Neural progenitor cell (in vitro differentiated cells): ENCODE measurements at regions not wholly inside any gene's neighbourhood (a gene's known extent, or its start where the extent isn't known, plus 50 kb on each side); places are given as distances from the start of the nearest gene placed in this dataset.
"Not testable (repeated sequence)": the region's sequence is repeated elsewhere in the genome, so short reads cannot be mapped to it uniquely, and the experiment has no call there.

Source experiments
- DNase-seq: peaks from one replicate; pipeline ENCODE4 v3.0.0-alpha.2; 2016; ENCODE audit warnings: low spot score
- H2AFZ ChIP-seq: fragments of 200-600 bp; sonication (generic); replicated peaks from 2 replicates; pipeline ENCODE4 v1.6.1; 2016; ENCODE audit warnings: antibody characterized with exemption
- H3F3A ChIP-seq: fragments of 200-600 bp; sonication (generic); 2 replicates; pipeline ENCODE4 v1.6.1; 2016; ENCODE audit warnings: antibody characterized with exemption, low read depth
- H3K27ac ChIP-seq: fragments of 200-600 bp; sonication (generic); 2 replicates; pipeline ENCODE4 v1.5.1; 2016; ENCODE audit warnings: mild to moderate bottlenecking
- H3K27me3 ChIP-seq: fragments of 200-600 bp; sonication (generic); 2 replicates; pipeline ENCODE4 v1.6.1; 2016; ENCODE audit warnings: mild to moderate bottlenecking, moderate library complexity
- H3K36me3 ChIP-seq: fragments of 200-600 bp; sonication (generic); 2 replicates; pipeline ENCODE4 v1.5.1; 2016
- H3K4me1 ChIP-seq: fragments of 200-600 bp; sonication (generic); 2 replicates; pipeline ENCODE4 v1.6.1; 2016; ENCODE audit warnings: mixed run types
- H3K4me2 ChIP-seq: fragments of 200-600 bp; sonication (generic); 2 replicates; pipeline ENCODE4 v1.6.1; 2016
- H3K4me3 ChIP-seq: fragments of 200-600 bp; sonication (generic); 2 replicates; pipeline ENCODE4 v1.5.1; 2016
- H3K79me2 ChIP-seq: fragments of 200-600 bp; sonication (generic); 2 replicates; pipeline ENCODE4 v1.6.1; 2016; ENCODE audit warnings: low read depth
- H3K9ac ChIP-seq: fragments of 200-600 bp; sonication (generic); 2 replicates; pipeline ENCODE4 v1.6.1; 2016
- H3K9me3 ChIP-seq: fragments of 200-600 bp; sonication (generic); 2 replicates; pipeline ENCODE4 v1.5.1; 2016; ENCODE audit warnings: low read depth
- H4K20me1 ChIP-seq: fragments of 200-600 bp; sonication (generic); 2 replicates; pipeline ENCODE4 v1.6.1; 2016; ENCODE audit warnings: low read depth
- H3K27ac Mint-ChIP-seq: 3 replicates; pipeline ENCODE4 v1.8.0; 2021; ENCODE audit warnings: mixed read lengths
- H3K27me3 Mint-ChIP-seq: 2 replicates; pipeline ENCODE4 v1.8.0; 2022; ENCODE audit warnings: low read depth, mild to moderate bottlenecking, inconsistent platforms, moderate library complexity, mixed read lengths; ENCODE audit not compliant: insufficient read depth
- H3K36me3 Mint-ChIP-seq: 3 replicates; pipeline ENCODE4 v1.8.0; 2021; ENCODE audit warnings: mixed read lengths
- H3K4me1 Mint-ChIP-seq: 3 replicates; pipeline ENCODE4 v1.8.0; 2021; ENCODE audit warnings: mixed read lengths
- H3K4me3 Mint-ChIP-seq: 3 replicates; pipeline ENCODE4 v1.8.0; 2021; ENCODE audit warnings: mild to moderate bottlenecking, moderate library complexity, mixed read lengths
- H3K9me3 Mint-ChIP-seq: 3 replicates; pipeline ENCODE4 v1.8.0; 2020; ENCODE audit warnings: mixed read lengths
- CTCF ChIP-seq: fragments of 200-600 bp; sonication (generic); IDR thresholded peaks from 2 replicates; pipeline ENCODE4 v1.5.1; 2017; ENCODE audit warnings: antibody characterized with exemption, mild to moderate bottlenecking
- EZH2 ChIP-seq: fragments of 200-600 bp; sonication (generic); IDR thresholded peaks from 2 replicates; pipeline ENCODE4 v1.6.1; 2017; ENCODE audit warnings: antibody characterized with exemption, mild to moderate bottlenecking, moderate library complexity
- EZH2phosphoT487 ChIP-seq: fragments of 200-600 bp; sonication (generic); IDR thresholded peaks from 2 replicates; pipeline ENCODE4 v1.6.1; 2017; ENCODE audit warnings: antibody characterized with exemption

DNA sequence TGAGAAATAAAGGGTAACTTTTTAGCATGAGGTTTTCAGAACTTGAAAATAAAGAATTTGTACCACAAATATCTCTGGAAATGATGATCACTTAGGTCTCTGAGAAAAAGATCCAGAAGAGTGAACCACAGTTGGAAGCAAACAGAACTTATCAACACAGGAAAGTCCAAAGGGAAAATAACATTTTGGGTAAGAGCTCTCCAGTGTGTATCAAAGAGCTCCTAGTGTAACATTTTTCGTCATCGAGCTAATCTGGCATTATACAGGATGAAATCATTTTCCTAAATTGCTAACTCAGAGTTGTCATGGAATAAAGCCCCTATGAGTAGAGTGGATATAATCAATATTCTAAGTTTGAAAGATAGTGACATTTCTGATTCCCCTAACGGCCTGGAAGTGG is 104.0 kb downstream of the LMO4 start:
- Mint-ChIP-seq H3K4me1 (peaks cover 16% of the 10 kb centered on the region), H3K27ac (no peak overlapping the region), H3K27me3 (peaks cover 2% of the 10 kb centered on the region), H3K4me3 (no peak overlapping the region), H3K9me3 (no peaks in the 10 kb centered on the region), H3K36me3 (no peaks in the 10 kb centered on the region)
- Histone ChIP-seq H3K27ac (no peak overlapping the region), H3K27me3 (no peaks in the 10 kb centered on the region), H3K36me3 (no peaks in the 10 kb centered on the region), H3K9me3 (no peaks in the 10 kb centered on the region), H3K79me2 (no peaks in the 10 kb centered on the region), H2AFZ (no peak overlapping the region), H3K4me3 (no peak overlapping the region), H4K20me1 (no peaks in the 10 kb centered on the region), H3K9ac (no peak overlapping the region), H3K4me2 (no peak overlapping the region), H3F3A (peaks cover 9% of the 10 kb centered on the region), H3K4me1 (peaks cover 30% of the 10 kb centered on the region)
- no peak for DNase-seq
- TF ChIP-seq CTCF (no peak), EZH2 (no peak), EZH2phosphoT487 (no peak)

GRCh38 chr1:87433101-87433500 is 104.4 kb downstream of the LMO4 start:
- not testable (repeated sequence) for H3K27ac Mint-ChIP-seq, H2AFZ ChIP-seq, H3K27ac ChIP-seq, H3K9me3 ChIP-seq, H3K27me3 Mint-ChIP-seq, H3K36me3 Mint-ChIP-seq, H3K79me2 ChIP-seq, H3K4me2 ChIP-seq, H3K36me3 ChIP-seq, H3K4me3 Mint-ChIP-seq, H4K20me1 ChIP-seq, H3F3A ChIP-seq, H3K9ac ChIP-seq, DNase-seq, H3K9me3 Mint-ChIP-seq, H3K27me3 ChIP-seq, H3K4me3 ChIP-seq
- peaks cover 15% of the 10 kb centered on the region for H3K4me1 Mint-ChIP-seq
- H3K4me1 ChIP-seq: peaks cover 26% of the 10 kb centered on the region

DNA sequence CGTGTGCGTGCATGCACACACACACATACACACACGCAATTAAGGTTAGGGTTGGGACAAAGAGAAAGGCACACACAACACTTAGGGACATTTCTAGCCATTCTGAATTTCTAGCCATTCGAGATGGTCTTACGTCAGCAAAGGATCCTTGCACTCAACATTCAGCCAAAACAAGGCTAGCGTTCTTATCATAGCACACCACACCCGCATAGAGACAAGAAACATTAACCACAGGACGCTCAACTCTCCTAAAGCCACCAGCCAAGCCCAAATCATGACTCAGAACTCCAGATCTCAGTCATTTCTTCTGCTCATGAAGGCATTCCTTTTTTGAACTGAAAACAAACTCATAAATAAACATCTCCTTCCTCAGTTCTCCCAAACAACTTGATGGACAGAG is 106.8 kb downstream of the LMO4 start:
- Mint-ChIP-seq H3K9me3 (no peaks in the 10 kb centered on the region), H3K36me3 (no peaks in the 10 kb centered on the region), H3K27me3 (peaks cover 2% of the 10 kb centered on the region), H3K4me3 (no peak overlapping the region), H3K27ac (no peak overlapping the region), H3K4me1 (peaks cover 3% of the 10 kb centered on the region)
- no peak overlapping the region for H3K27ac ChIP-seq
- H3K9ac ChIP-seq: no peak overlapping the region
- no peak overlapping the region for H3K4me3 ChIP-seq
- no peaks in the 10 kb centered on the region for H3K79me2 ChIP-seq
- DNase-seq: no peak
- no peaks in the 10 kb centered on the region for H3K9me3 ChIP-seq
- H2AFZ ChIP-seq: no peak overlapping the region
- H3K4me1 ChIP-seq: peaks cover 12% of the 10 kb centered on the region
- no peak overlapping the region for H3K4me2 ChIP-seq
- no peak for TF ChIP-seq EZH2
- no peak for TF ChIP-seq EZH2phosphoT487
- no peak for TF ChIP-seq CTCF
- H4K20me1 ChIP-seq: no peaks in the 10 kb centered on the region
- H3K36me3 ChIP-seq: no peaks in the 10 kb centered on the region
- no peaks in the 10 kb centered on the region for H3K27me3 ChIP-seq
- H3F3A ChIP-seq: no peaks in the 10 kb centered on the region

DNA sequence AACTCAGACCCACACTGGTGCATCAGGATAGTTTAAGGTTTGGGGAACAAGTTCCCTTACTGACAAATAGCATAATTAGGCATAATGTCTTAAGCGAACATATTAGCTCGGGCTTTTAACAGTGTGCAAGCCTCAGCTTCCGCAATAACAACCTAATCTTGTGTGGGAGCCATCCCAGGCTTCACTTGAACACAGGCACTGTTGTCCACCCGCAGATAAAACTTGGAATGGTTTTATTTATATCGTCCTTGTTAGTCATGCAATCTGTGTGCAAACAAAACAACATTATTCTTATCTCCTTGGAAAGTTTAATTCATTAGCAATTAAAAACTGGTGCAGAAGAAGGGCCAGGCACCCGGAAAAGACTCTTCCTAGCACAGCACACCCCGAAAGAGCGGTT is 107.4 kb downstream of the LMO4 start:
- H3K4me1 ChIP-seq: peaks cover 12% of the 10 kb centered on the region
- not testable (repeated sequence) for H3K9me3 ChIP-seq, H3K9me3 Mint-ChIP-seq, H3K4me3 Mint-ChIP-seq, H3K27ac Mint-ChIP-seq, H3K9ac ChIP-seq, H3K36me3 Mint-ChIP-seq, H4K20me1 ChIP-seq, H3F3A ChIP-seq, H3K27ac ChIP-seq, H3K36me3 ChIP-seq, H3K4me2 ChIP-seq, DNase-seq, H3K79me2 ChIP-seq, H3K4me3 ChIP-seq, H3K27me3 Mint-ChIP-seq, H3K27me3 ChIP-seq, H2AFZ ChIP-seq, H3K4me1 Mint-ChIP-seq
